ENCODE measurements at regions not wholly inside any gene's neighbourhood (a gene's known extent, or its start where the extent isn't known, plus 50 kb on each side); places are given as distances from the start of the nearest gene placed in this dataset.
"Not testable (repeated sequence)": the region's sequence is repeated elsewhere in the genome, so short reads cannot be mapped to it uniquely, and the experiment has no call there.

- DNase-seq = no peak
Observed at GRCh38 chr6:88449770-88450169, 283.6 kb upstream of the CNR1 start.

- DNase-seq = no peak
Observed at GRCh38 chr6:88445188-88445965, 279.2 kb upstream of the CNR1 start.

GRCh38 chr6:88443554-88443953, 277.4 kb upstream of the CNR1 start:
- no peak for DNase-seq

- DNase-seq = no peak
Observed at GRCh38 chr6:88442737-88443136, 276.6 kb upstream of the CNR1 start.

- DNase-seq = no peak
Observed at GRCh38 chr6:88441346-88441745, 275.2 kb upstream of the CNR1 start.

GRCh38 chr6:88428068-88428467, 261.9 kb upstream of the CNR1 start:
- DNase-seq = no peak

GRCh38 chr6:88426005-88426404, 259.9 kb upstream of the CNR1 start:
- DNase-seq = no peak

GRCh38 chr6:88422831-88423230, 256.7 kb upstream of the CNR1 start:
- DNase-seq = peak; percentile 26

- DNase-seq = not testable (repeated sequence)
Observed at GRCh38 chr6:88420967-88421488, 254.9 kb upstream of the CNR1 start.

GRCh38 chr6:88418921-88419810, 253.0 kb upstream of the CNR1 start:
- not testable (repeated sequence) for DNase-seq

GRCh38 chr6:88417361-88417760, 251.2 kb upstream of the CNR1 start:
- DNase-seq = not testable (repeated sequence)

- no peak for DNase-seq
Observed at GRCh38 chr6:88413459-88413858, 247.3 kb upstream of the CNR1 start.

GRCh38 chr6:88408355-88408754, 242.2 kb upstream of the CNR1 start:
- not testable (repeated sequence) for DNase-seq

- not testable (repeated sequence) for DNase-seq
Observed at GRCh38 chr6:88406674-88407073, 240.5 kb upstream of the CNR1 start.

- no peak for DNase-seq
Observed at GRCh38 chr6:88403486-88403885, 237.3 kb upstream of the CNR1 start.

GRCh38 chr6:88402909-88403308, 236.8 kb upstream of the CNR1 start:
- DNase-seq = no peak

GRCh38 chr6:88390998-88391397, 224.9 kb upstream of the CNR1 start:
- not testable (repeated sequence) for DNase-seq

GRCh38 chr6:88388589-88388988, 222.4 kb upstream of the CNR1 start:
- DNase-seq = no peak

- no peak for DNase-seq
Observed at GRCh38 chr6:88386167-88386566, 220.0 kb upstream of the CNR1 start.

- no peak for DNase-seq
Observed at GRCh38 chr6:88383183-88383582, 217.0 kb upstream of the CNR1 start.

GRCh38 chr6:88381289-88381642, 215.1 kb upstream of the CNR1 start:
- peak; percentile 44 for DNase-seq

- DNase-seq = peak; percentile 47
Observed at GRCh38 chr6:88380618-88381288, 214.6 kb upstream of the CNR1 start.

- DNase-seq = no peak
Observed at GRCh38 chr6:88380083-88380482, 213.9 kb upstream of the CNR1 start.
